Activated CD4-positive, alpha-beta T cell treated with anti-CD3 and anti-CD28 coated beads, Interleukin-2, amount 50 U/mL, for 24 hours (primary cell): ENCODE measurements at regions not wholly inside any gene's neighbourhood (a gene's known extent, or its start where the extent isn't known, plus 50 kb on each side); places are given as distances from the start of the nearest gene placed in this dataset.

ENCODE experiments used
- DNase-seq, 2 donors: peaks; one replicate each; pipeline ENCODE4 v3.0.0-alpha.2; 2020; ENCODE audit warnings: low read depth in 1 of 2, low spot score in 1 of 2

- no peak for DNase-seq
Measured at GRCh38 chr10:61153771-61154170, 209.8 kb upstream of the RHOBTB1 start.

GRCh38 chr10:61151059-61151458, 207.1 kb upstream of the RHOBTB1 start:
- no peak for DNase-seq

- no peak for DNase-seq
Measured at GRCh38 chr10:61148451-61148850, 204.5 kb upstream of the RHOBTB1 start.

- no peak for DNase-seq
Measured at GRCh38 chr10:61142987-61143386, 199.0 kb upstream of the RHOBTB1 start.

- no peak for DNase-seq
Measured at GRCh38 chr10:61140765-61141392, 196.9 kb upstream of the RHOBTB1 start.

- no peak for DNase-seq
Measured at GRCh38 chr10:61139592-61139953, 195.6 kb upstream of the RHOBTB1 start.

- no peak for DNase-seq
Measured at GRCh38 chr10:61138708-61139591, 195.0 kb upstream of the RHOBTB1 start.

- DNase-seq: no peak
Measured at GRCh38 chr10:61136139-61136538, 192.2 kb upstream of the RHOBTB1 start.

GRCh38 chr10:61135276-61135721, 191.3 kb upstream of the RHOBTB1 start:
- no peak for DNase-seq

- DNase-seq: no peak
Measured at GRCh38 chr10:61130366-61130765, 186.4 kb upstream of the RHOBTB1 start.

GRCh38 chr10:61128196-61128595, 184.2 kb upstream of the RHOBTB1 start:
- DNase-seq: no peak

- DNase-seq: no peak
Measured at GRCh38 chr10:61125560-61126170, 181.7 kb upstream of the RHOBTB1 start.

- DNase-seq: no peak
Measured at GRCh38 chr10:61124756-61125530, 181.0 kb upstream of the RHOBTB1 start.

GRCh38 chr10:61120805-61121204, 176.8 kb upstream of the RHOBTB1 start:
- DNase-seq: no peak

- DNase-seq: no peak
Measured at GRCh38 chr10:61119573-61119972, 175.6 kb upstream of the RHOBTB1 start.

GRCh38 chr10:61115897-61116296, 171.9 kb upstream of the RHOBTB1 start:
- no peak for DNase-seq

GRCh38 chr10:61112771-61113170, 168.8 kb upstream of the RHOBTB1 start:
- no peak for DNase-seq

- no peak for DNase-seq
Measured at GRCh38 chr10:61110936-61111335, 167.0 kb upstream of the RHOBTB1 start.

- DNase-seq: no peak
Measured at GRCh38 chr10:61110188-61110844, 166.3 kb upstream of the RHOBTB1 start.

GRCh38 chr10:61108915-61109314, 164.9 kb upstream of the RHOBTB1 start:
- no peak for DNase-seq

- DNase-seq: no peak
Measured at GRCh38 chr10:61100887-61101286, 156.9 kb upstream of the RHOBTB1 start.
